ENCODE measurements at regions not wholly inside any gene's neighbourhood (a gene's known extent, or its start where the extent isn't known, plus 50 kb on each side); places are given as distances from the start of the nearest gene placed in this dataset.
A peak's percentile ranks its signal among the peaks of the same experiment; 100 is the strongest.

- DNase-seq (ENCODE audit: low read depth): peak; percentile 52
- no peak for TF ChIP-seq CTCF (IDR thresholded peaks at IDR 0.05; ENCODE audit: insufficient read depth, low read length, poor library complexity, severe bottlenecking)
Measured at GRCh38 chr4:89166971-89167475, 55.7 kb downstream of the TIGD2 start.

GRCh38 chr4:89171176-89171805, 60.0 kb downstream of the TIGD2 start:
- Histone ChIP-seq H3K36me3 (ENCODE audit: control insufficient read depth, insufficient read depth, low read length) (no peaks in the 10 kb centered on the region), H3K27me3 (ENCODE audit: control insufficient read depth, insufficient read depth, low read length) (no peaks in the 10 kb centered on the region), H3K4me3 (ENCODE audit: low read depth, low read length) (no peak overlapping the region)
- no peak for TF ChIP-seq CTCF (IDR thresholded peaks at IDR 0.05; ENCODE audit: insufficient read depth, low read length, poor library complexity, severe bottlenecking)
- no peak for DNase-seq (ENCODE audit: low read depth)

More at GRCh38 chr4:89166971-89167475, 55.7 kb downstream of the TIGD2 start:
- H3K4me3 ChIP-seq (ENCODE audit: low read depth, low read length): no peak overlapping the region
- no peaks in the 10 kb centered on the region for H3K27me3 ChIP-seq (ENCODE audit: control insufficient read depth, insufficient read depth, low read length)
- no peaks in the 10 kb centered on the region for H3K36me3 ChIP-seq (ENCODE audit: control insufficient read depth, insufficient read depth, low read length)

GRCh38 chr4:89172865-89173264, 61.5 kb downstream of the TIGD2 start:
- TF ChIP-seq CTCF (IDR thresholded peaks at IDR 0.05; ENCODE audit: insufficient read depth, low read length, poor library complexity, severe bottlenecking): no peak
- no peak for DNase-seq (ENCODE audit: low read depth)
- H3K36me3 ChIP-seq (ENCODE audit: control insufficient read depth, insufficient read depth, low read length): no peaks in the 10 kb centered on the region

GRCh38 chr4:89173336-89174090, 62.2 kb downstream of the TIGD2 start:
- no peak for DNase-seq (ENCODE audit: low read depth)
- TF ChIP-seq CTCF (IDR thresholded peaks at IDR 0.05; ENCODE audit: insufficient read depth, low read length, poor library complexity, severe bottlenecking): no peak
- Histone ChIP-seq H3K4me3 (ENCODE audit: low read depth, low read length) (no peak overlapping the region), H3K36me3 (ENCODE audit: control insufficient read depth, insufficient read depth, low read length) (no peaks in the 10 kb centered on the region), H3K27me3 (ENCODE audit: control insufficient read depth, insufficient read depth, low read length) (no peaks in the 10 kb centered on the region)

More at GRCh38 chr4:89172865-89173264, 61.5 kb downstream of the TIGD2 start:
- no peak overlapping the region for H3K4me3 ChIP-seq (ENCODE audit: low read depth, low read length)
- H3K27me3 ChIP-seq (ENCODE audit: control insufficient read depth, insufficient read depth, low read length): no peaks in the 10 kb centered on the region

GRCh38 chr4:89174784-89175183, 63.5 kb downstream of the TIGD2 start:
- no peak for DNase-seq (ENCODE audit: low read depth)
- no peak for TF ChIP-seq CTCF (IDR thresholded peaks at IDR 0.05; ENCODE audit: insufficient read depth, low read length, poor library complexity, severe bottlenecking)
- H3K4me3 ChIP-seq (ENCODE audit: low read depth, low read length): no peak overlapping the region
- no peaks in the 10 kb centered on the region for H3K36me3 ChIP-seq (ENCODE audit: control insufficient read depth, insufficient read depth, low read length)
- H3K27me3 ChIP-seq (ENCODE audit: control insufficient read depth, insufficient read depth, low read length): no peaks in the 10 kb centered on the region

Data from kidney epithelial cell (primary cell).